OCI-LY7 (cell line): ENCODE measurements at regions not wholly inside any gene's neighbourhood (a gene's known extent, or its start where the extent isn't known, plus 50 kb on each side); places are given as distances from the start of the nearest gene placed in this dataset.

Experiments
- CTCF ChIP-seq: fragments of 200-600 bp; sonication (generic); conservative IDR thresholded peaks from 2 replicates; pipeline ENCODE4 v1.5.1; 2014; ENCODE audit warnings: mild to moderate bottlenecking, antibody characterized with exemption, low read length, moderate library complexity, mixed read lengths
- EZH2phosphoT487 ChIP-seq: fragments of 200-600 bp; sonication (generic); IDR thresholded peaks from 2 replicates; pipeline ENCODE4 v1.6.1; 2018; ENCODE audit warnings: low read depth, borderline replicate concordance, mild to moderate bottlenecking, mixed run types, antibody characterized with exemption, low read length, moderate library complexity, mixed read lengths

DNA sequence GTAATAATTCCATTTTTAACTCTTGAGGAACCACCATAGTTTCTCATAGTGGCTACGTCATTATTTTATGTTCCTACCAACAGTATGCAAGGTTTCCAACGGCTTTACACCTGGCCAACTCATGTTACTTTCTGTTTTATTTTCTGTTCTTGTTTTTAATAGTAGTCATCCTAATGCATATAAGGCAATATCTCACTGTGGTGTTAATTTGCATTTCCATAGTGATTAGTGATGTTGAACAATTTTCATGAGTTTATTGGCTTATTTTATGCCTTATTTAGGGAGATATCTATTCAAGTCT is 465.5 kb upstream of the KLF6 start:
- TF ChIP-seq CTCF (no peak), EZH2phosphoT487 (no peak)
